GM21515 (cell line): ENCODE measurements at regions not wholly inside any gene's neighbourhood (a gene's known extent, or its start where the extent isn't known, plus 50 kb on each side); places are given as distances from the start of the nearest gene placed in this dataset.
"Not testable (repeated sequence)": the region's sequence is repeated elsewhere in the genome, so short reads cannot be mapped to it uniquely, and the experiment has no call there.

Experiments
- ATAC-seq: cut with Tn5 transposase; IDR thresholded peaks from one replicate; pipeline ENCODE4 v1.9.1; 2021; ENCODE audit not compliant: unreplicated experiment

DNA sequence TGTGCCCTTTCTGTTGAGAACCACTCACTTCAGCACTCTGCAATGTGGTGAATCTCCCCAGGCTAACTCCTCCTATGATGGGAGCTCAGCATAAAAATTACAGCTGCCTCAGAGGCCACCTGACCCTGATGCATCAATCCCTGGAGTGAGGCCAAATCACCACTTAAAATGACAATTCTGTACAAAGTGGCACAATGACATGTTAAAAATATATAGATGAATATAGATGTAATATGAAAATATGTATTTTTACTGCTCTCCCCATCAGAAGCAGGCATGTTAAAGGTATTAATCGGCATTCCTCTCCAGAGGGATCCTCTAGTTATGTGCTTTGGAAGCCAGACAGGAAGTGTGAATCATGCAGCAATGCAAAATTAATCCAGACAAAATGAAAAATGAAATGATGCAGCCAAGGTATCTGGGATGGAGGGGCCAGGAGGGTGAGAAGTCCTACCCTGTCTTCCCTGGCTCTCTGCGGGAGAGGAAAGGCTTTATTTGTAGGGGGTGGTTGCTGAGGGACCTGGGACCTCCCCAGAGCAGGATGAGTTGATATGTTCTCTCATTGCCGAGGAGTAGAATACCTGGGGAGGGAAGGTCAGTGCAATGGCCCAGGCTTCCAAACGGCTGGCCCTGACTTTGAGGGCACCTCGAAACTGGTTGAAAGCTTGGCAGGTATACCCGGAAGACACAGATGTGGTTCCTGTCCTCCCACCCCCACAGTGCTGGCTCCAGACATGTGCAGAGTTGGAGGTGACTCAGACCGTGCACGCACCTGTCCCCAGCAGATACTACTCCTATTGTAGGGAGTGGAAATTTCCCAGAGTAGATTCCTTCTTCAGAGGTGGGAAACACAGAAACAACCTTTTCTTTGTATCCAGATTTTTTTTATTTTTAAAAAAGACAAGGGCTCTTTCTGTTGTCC is 347.9 kb upstream of the NCAM1 start:
- no peak for ATAC-seq

DNA sequence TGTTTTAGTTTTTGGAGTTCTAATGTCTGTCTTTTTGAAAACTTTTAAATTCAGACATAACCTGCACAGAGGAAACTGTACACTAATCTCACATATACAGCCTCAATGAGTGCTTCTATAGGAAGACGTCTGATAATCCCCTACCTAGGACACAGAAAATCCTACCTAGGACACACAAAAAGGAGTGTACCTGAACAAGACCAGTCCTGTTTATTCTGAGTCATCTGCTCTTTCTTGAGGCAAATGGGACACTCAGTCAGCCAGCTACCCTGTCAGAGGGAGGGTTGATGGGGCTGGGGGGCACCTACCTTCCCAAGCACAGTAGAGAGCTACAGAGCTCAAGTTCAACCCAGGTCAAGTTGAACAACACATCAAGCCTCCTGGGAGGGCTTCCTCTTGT is 346.6 kb upstream of the NCAM1 start:
- no peak for ATAC-seq

DNA sequence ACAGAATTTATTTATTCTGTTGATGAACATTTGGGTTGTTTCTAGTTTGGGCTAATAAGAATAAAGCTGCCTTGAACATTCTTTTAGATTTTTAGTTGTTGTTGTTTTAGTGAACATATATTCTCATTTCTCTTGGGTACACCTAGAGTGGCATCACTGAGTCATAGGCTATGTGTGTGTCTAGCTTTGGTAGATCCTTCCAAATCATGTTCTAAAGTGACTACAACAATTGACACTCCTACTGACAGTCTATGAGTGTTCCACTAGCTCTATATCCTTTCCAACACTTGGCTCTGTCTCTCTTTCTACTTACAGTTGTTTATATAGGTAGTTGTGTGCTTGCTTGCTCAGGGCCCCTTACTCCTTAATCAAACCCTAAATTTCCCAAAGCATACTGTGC is 346.0 kb upstream of the NCAM1 start:
- ATAC-seq: no peak

DNA sequence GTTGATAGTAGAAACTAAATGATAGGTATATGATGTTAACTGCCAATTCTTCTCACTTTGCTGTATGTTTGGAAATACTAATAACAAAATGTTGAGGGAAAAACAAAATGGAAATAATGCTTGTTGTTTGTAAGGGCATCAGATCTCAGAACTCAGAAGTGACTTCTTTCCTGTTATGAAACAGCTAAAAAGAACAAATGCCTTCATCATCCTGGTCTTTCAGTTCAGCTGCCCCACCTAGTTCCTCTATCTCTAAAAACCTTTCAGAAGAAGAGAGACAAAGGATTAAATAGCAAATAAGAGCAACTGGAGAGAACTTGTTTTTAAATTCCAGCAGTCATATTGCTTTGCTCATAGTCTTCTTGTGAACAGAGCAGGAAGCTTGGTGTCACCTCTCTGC is 345.3 kb upstream of the NCAM1 start:
- ATAC-seq: no peak

DNA sequence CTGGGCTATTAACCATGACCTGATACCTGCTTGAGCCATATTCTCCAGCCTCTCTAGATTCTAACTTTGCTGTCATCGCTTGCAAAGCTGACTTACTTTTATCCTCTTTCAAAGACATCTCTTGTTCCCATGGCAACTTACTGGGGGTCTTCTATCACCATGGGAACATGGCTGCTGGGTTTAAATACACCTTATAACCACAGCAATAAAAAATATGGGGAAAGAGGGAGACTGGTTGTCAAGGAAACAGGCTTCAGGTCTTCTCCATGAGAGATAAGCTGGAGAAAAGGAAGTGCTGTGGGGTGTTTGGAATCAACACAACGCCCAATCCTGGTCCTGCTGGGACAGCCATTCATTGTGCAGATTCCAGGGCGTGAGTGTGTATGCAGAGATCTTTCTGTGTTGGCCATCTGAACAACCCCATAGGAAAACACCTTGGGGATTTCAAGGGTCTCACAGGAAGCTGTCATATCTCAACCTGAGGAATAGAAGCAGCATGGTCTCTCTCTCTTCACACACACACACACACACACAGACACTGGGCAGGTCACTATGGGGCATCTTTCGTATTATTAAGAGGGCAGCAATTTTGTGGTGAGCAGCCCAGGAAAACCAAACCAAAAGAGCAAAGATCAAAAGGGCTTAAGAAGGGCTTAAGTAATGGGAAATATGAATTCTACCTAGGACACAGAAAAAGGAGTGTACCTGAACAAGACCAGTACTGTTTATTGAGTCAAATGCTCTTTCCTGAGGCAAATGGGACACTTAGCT is 344.7 kb upstream of the NCAM1 start:
- no peak for ATAC-seq

DNA sequence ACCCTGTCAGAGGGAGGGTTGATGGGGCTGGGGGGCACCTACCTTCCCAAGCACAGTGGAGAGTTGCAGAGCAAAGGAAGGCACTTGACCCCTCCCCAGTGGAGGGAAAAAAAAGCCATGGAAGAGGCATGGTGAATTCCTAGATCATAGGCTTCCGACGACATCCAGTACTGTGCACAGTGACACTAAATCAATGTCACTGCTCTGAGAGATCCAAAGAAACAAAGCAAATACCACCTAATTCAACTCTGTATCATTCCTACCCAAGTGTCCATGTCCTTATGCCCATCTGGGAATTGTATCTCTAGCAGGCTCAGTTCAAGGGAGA is 344.2 kb upstream of the NCAM1 start:
- ATAC-seq: no peak

DNA sequence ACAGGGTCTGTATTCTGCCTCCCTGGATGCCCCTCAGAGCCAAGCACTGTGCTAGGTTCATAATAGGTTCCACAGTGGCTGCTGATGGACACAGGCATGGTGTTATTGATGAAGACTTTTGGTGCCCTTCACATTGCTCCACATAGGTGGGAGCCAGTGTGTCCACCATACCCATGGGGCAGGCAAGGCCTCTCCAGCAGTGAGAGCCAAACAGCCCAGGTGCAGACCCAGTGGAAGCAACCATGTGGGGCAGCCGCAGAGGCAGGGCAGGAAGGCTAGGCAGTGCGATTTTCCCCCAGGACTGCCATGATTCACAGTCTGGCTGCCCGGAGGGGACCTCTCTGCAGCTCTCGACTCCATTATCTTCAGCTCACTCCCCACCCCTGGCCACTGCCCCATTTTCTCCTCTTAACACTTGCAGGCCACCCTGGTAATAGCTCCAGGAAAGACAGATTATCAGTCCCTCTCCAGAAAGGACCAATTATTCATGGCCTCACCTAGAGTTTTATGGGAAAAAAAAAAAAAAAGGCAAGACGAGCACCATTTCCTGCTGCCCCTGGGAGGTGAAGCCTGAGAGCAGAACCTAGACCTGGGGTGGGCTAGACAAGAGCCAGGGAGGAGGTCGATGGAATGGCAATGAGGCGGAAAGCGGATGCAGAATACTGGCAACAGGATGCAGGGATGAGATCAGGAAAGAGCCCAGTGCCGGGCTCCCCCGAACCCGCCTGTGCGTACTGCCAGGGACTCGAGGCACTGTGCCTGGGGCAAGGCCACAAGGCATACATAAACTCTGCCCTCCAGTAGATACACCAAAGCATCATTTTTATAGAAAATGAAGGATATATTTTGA is 343.0 kb upstream of the NCAM1 start:
- no peak for ATAC-seq

DNA sequence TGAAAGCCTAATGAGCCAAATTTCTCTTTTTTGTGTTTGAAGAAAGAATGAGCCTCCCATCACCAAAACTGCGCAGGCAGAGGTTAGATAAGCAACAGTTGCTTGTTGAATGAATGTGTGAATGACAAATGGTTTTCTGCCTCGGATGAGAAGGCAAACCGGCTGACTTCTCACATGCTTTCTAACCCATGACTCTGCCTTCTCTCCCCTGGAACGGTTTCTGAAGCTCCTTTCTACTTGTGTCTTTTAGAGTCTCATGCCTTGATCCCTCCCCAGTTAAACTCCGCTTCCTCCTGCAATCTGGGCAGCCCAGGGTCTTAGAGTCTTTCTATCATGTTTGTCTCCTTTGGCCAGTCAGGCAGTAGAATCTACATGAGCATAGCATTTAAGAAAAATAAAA is 342.1 kb upstream of the NCAM1 start:
- no peak for ATAC-seq

- ATAC-seq: no peak
Observed at GRCh38 chr11:112620621-112621394, 340.4 kb upstream of the NCAM1 start.

GRCh38 chr11:112623057-112623456 is 338.2 kb upstream of the NCAM1 start:
- ATAC-seq: no peak

- ATAC-seq: no peak
Observed at GRCh38 chr11:112624431-112624830, 336.8 kb upstream of the NCAM1 start.

- not testable (repeated sequence) for ATAC-seq
Observed at GRCh38 chr11:112624971-112625370, 336.2 kb upstream of the NCAM1 start.

DNA sequence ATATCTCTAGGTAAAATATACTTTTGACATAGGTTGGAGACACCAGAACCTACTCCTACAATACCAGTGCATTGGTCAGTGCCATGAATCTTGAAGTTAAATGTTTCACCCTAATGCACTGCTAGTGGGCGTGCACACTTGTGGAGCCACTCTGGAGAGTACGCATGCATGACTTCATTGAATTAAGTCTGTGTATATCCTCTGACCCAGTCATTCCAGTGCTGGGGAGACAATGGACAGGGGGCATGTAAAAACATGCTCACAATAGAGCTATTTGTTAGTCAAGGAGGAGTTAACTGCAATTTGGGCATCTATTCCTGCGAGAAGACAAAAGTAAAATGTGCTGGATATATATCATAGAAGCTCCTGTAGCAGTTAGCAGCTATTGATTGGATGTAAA is 335.4 kb upstream of the NCAM1 start:
- ATAC-seq: no peak

GRCh38 chr11:112626731-112627130 is 334.5 kb upstream of the NCAM1 start:
- ATAC-seq: no peak

DNA sequence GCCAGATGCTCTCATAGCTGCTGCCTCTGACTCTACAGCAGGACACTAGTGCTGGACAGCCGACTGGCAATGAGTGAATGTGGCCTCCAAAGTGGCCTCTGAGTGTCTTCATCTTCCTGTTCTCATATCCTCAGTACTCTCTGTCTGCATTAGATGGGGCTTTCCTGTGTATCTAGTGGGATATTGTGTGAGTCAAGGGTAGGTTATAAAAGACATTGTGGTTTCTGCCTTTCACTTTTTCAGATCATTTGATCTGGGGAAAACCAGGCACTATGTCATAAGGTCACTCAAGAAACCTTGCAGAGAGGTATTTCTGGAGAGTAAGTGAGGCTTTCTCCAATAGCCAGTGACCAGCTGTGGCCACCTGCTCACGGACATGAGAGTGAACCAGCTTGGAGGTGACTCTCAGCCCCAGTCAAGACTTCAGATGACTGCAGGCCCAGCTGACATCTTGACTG is 333.6 kb upstream of the NCAM1 start:
- ATAC-seq: peak; percentile 43

- ATAC-seq: no peak
Observed at GRCh38 chr11:112628676-112629075, 332.5 kb upstream of the NCAM1 start.

- ATAC-seq: no peak
Observed at GRCh38 chr11:112630496-112630895, 330.7 kb upstream of the NCAM1 start.

DNA sequence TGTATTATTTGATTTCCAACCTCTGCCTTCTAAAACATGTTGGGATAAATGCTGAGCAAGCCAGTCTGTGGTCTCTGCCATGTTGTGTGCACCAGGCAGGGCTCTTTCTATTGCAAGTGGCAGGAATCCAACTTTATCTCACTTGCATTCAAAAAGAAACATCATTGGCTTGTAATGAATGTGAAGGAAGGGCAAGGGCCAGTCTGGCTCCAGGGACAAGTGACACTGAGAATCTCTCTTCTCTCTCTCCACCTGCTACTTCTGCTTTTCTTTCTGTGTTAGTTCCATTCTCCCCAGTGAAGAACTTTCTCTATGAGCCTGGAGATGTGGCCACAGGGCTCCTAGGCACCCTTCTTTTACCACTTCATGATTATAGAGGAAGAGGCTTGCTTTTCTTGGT is 329.9 kb upstream of the NCAM1 start:
- no peak for ATAC-seq

DNA sequence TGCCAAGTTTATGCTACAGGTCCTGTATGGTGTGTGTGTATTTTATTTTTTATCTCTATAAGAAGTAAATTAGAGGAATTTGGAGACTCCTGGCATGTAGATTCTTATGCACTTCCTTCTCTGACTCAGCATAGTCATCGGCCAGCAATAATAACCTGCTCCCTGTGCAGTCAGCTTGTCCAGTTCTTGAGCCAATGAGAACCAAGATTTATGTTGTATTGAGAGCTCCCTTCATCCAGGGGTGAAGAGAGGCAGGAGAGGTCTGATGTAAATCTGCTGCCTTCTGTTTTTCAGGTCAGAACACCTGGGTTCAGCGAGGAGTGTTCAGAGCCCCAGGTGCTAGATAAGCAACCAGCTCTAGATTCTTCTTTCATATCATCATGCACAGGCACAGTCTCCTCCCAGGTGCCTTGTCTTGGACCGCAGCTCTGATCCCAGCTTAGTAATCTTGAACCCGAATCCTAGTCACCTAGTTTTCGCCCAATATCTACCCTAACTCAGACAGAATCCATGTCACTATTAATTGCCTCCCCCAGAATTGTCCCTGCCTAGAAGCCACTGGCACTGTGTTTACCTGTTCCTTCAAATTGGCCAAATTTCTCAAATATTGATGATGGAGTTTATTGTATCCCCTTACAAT is 328.2 kb upstream of the NCAM1 start:
- ATAC-seq: no peak

- no peak for ATAC-seq
Observed at GRCh38 chr11:112634551-112634950, 326.7 kb upstream of the NCAM1 start.
